ENCODE measurements at regions not wholly inside any gene's neighbourhood (a gene's known extent, or its start where the extent isn't known, plus 50 kb on each side); places are given as distances from the start of the nearest gene placed in this dataset.

- H2AK5ac ChIP-seq (ENCODE audit: low read length) = no peak overlapping the region
- H3K4me1 ChIP-seq (ENCODE audit: control insufficient read depth, low read depth, low read length) = no peaks in the 10 kb centered on the region
- no peak overlapping the region for H2BK5ac ChIP-seq (ENCODE audit: low read length)
- H3K4me2 ChIP-seq (ENCODE audit: low read length) = no peak overlapping the region
- no peaks in the 10 kb centered on the region for H3K36me3 ChIP-seq (ENCODE audit: control insufficient read depth, insufficient read depth, low read length)
- no CpG with 5 or more reads among the region's 2 CpGs for WGBS (ENCODE audit: extremely low coverage, insufficient coverage, low lambda C conversion rate)
- H3K27ac ChIP-seq (ENCODE audit: low read depth, low read length) = no peak overlapping the region
- H2BK15ac ChIP-seq (replicated peaks; ENCODE audit: low read depth) = no peak overlapping the region
- H3K79me2 ChIP-seq (ENCODE audit: control insufficient read depth, insufficient read depth, low read length) = no peaks in the 10 kb centered on the region
- H3K18ac ChIP-seq (ENCODE audit: low read length) = no peak overlapping the region
- H3K79me1 ChIP-seq (ENCODE audit: low read length) = no peaks in the 10 kb centered on the region
- H4K8ac ChIP-seq (ENCODE audit: low read depth, low read length) = no peak overlapping the region
- H3K56ac ChIP-seq (ENCODE audit: low read length) = no peak overlapping the region
- H3K9ac ChIP-seq (ENCODE audit: low read length) = no peak overlapping the region
- H3K4ac ChIP-seq (ENCODE audit: low read depth, low read length) = no peak overlapping the region
- no peak overlapping the region for H4K5ac ChIP-seq (ENCODE audit: low read length)
- H3K23ac ChIP-seq (ENCODE audit: low read length) = no peak overlapping the region
- H3K27me3 ChIP-seq (ENCODE audit: insufficient read depth, low read length, poor library complexity) = no peaks in the 10 kb centered on the region
- no peak overlapping the region for H3K4me3 ChIP-seq (ENCODE audit: low read length)
- no peak overlapping the region for H2BK120ac ChIP-seq (ENCODE audit: low read depth, low read length)
- DNase-seq = no peak
These were observed 226.3 kb downstream of the FGF13 start for GRCh38 chrX:138485224-138485623.

- no peak for DNase-seq
- Histone ChIP-seq H2BK120ac (ENCODE audit: low read depth, low read length) (no peak overlapping the region), H4K8ac (ENCODE audit: low read depth, low read length) (no peak overlapping the region), H3K23ac (ENCODE audit: low read length) (no peak overlapping the region), H4K5ac (ENCODE audit: low read length) (no peak overlapping the region), H3K4me2 (ENCODE audit: low read length) (no peak overlapping the region), H3K27ac (ENCODE audit: low read depth, low read length) (no peak overlapping the region), H3K4me3 (ENCODE audit: low read length) (no peak overlapping the region), H3K18ac (ENCODE audit: low read length) (no peak overlapping the region), H2BK5ac (ENCODE audit: low read length) (no peak overlapping the region), H3K27me3 (ENCODE audit: insufficient read depth, low read length, poor library complexity) (no peaks in the 10 kb centered on the region), H2AK5ac (ENCODE audit: low read length) (no peak overlapping the region), H3K79me1 (ENCODE audit: low read length) (no peaks in the 10 kb centered on the region), H3K9ac (ENCODE audit: low read length) (no peak overlapping the region), H2BK15ac (replicated peaks; ENCODE audit: low read depth) (no peak overlapping the region), H3K36me3 (ENCODE audit: control insufficient read depth, insufficient read depth, low read length) (no peaks in the 10 kb centered on the region), H3K4ac (ENCODE audit: low read depth, low read length) (no peak overlapping the region), H3K79me2 (ENCODE audit: control insufficient read depth, insufficient read depth, low read length) (no peaks in the 10 kb centered on the region), H3K4me1 (ENCODE audit: control insufficient read depth, low read depth, low read length) (no peaks in the 10 kb centered on the region), H3K56ac (ENCODE audit: low read length) (no peak overlapping the region)
- no CpG with 5 or more reads among the region's 1 CpG for WGBS (ENCODE audit: extremely low coverage, insufficient coverage, low lambda C conversion rate)
These were observed 227.1 kb downstream of the FGF13 start for GRCh38 chrX:138484451-138484850.

GRCh38 chrX:138481649-138482048, 229.9 kb downstream of the FGF13 start:
- Histone ChIP-seq H3K18ac (ENCODE audit: low read length) (no peak overlapping the region), H3K4me2 (ENCODE audit: low read length) (no peak overlapping the region), H3K56ac (ENCODE audit: low read length) (no peak overlapping the region), H3K4ac (ENCODE audit: low read depth, low read length) (no peak overlapping the region), H2BK120ac (ENCODE audit: low read depth, low read length) (no peak overlapping the region), H2AK5ac (ENCODE audit: low read length) (no peak overlapping the region), H3K27ac (ENCODE audit: low read depth, low read length) (no peak overlapping the region), H4K8ac (ENCODE audit: low read depth, low read length) (no peak overlapping the region), H3K4me3 (ENCODE audit: low read length) (no peak overlapping the region), H2BK5ac (ENCODE audit: low read length) (no peak overlapping the region), H2BK15ac (replicated peaks; ENCODE audit: low read depth) (no peak overlapping the region), H3K36me3 (ENCODE audit: control insufficient read depth, insufficient read depth, low read length) (no peaks in the 10 kb centered on the region), H3K79me2 (ENCODE audit: control insufficient read depth, insufficient read depth, low read length) (no peaks in the 10 kb centered on the region), H3K4me1 (ENCODE audit: control insufficient read depth, low read depth, low read length) (no peaks in the 10 kb centered on the region), H3K9ac (ENCODE audit: low read length) (no peak overlapping the region), H3K79me1 (ENCODE audit: low read length) (no peaks in the 10 kb centered on the region), H3K23ac (ENCODE audit: low read length) (no peak overlapping the region), H3K27me3 (ENCODE audit: insufficient read depth, low read length, poor library complexity) (no peaks in the 10 kb centered on the region), H4K5ac (ENCODE audit: low read length) (no peak overlapping the region)
- no CpG with 5 or more reads among the region's 3 CpGs for WGBS (ENCODE audit: extremely low coverage, insufficient coverage, low lambda C conversion rate)
- DNase-seq = no peak

DNA sequence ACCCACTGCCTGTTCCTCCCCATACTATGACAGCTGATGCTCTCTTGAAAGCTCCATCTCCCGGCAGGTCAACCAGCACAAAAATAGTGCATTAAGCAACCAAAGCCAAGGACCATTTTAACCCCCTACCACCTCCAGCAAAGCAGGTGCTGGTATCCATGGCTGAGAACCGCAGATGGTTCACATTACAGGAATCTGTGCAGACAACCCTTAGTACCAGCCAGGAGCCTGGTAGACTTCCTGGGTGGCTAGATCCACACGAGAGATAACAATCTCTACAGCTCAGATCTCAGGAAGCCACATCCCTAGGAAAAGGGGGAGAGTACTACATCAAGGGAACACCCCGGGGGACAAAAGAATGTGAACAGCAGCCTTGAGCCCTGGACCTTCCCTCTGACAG, 248.0 kb downstream of the FGF13 start:
- no peak overlapping the region for H4K8ac ChIP-seq (ENCODE audit: low read depth, low read length)
- DNase-seq = peak; percentile 2
- H3K18ac ChIP-seq (ENCODE audit: low read length) = no peak overlapping the region
- WGBS (ENCODE audit: extremely low coverage, insufficient coverage, low lambda C conversion rate) = no CpG with 5 or more reads among the region's 4 CpGs
- H2AK5ac ChIP-seq (ENCODE audit: low read length) = no peak overlapping the region
- H2BK120ac ChIP-seq (ENCODE audit: low read depth, low read length) = no peak overlapping the region
- no peak overlapping the region for H4K5ac ChIP-seq (ENCODE audit: low read length)
- H3K9ac ChIP-seq (ENCODE audit: low read length) = no peak overlapping the region
- no peak overlapping the region for H2BK15ac ChIP-seq (replicated peaks; ENCODE audit: low read depth)
- H3K56ac ChIP-seq (ENCODE audit: low read length) = no peak overlapping the region
- no peaks in the 10 kb centered on the region for H3K27me3 ChIP-seq (ENCODE audit: insufficient read depth, low read length, poor library complexity)
- no peak overlapping the region for H3K27ac ChIP-seq (ENCODE audit: low read depth, low read length)
- no peaks in the 10 kb centered on the region for H3K36me3 ChIP-seq (ENCODE audit: control insufficient read depth, insufficient read depth, low read length)
- H3K4ac ChIP-seq (ENCODE audit: low read depth, low read length) = no peak overlapping the region
- H2BK5ac ChIP-seq (ENCODE audit: low read length) = no peak overlapping the region
- no peaks in the 10 kb centered on the region for H3K79me2 ChIP-seq (ENCODE audit: control insufficient read depth, insufficient read depth, low read length)
- no peak overlapping the region for H3K23ac ChIP-seq (ENCODE audit: low read length)
- H3K4me2 ChIP-seq (ENCODE audit: low read length) = no peak overlapping the region
- no peak overlapping the region for H3K4me3 ChIP-seq (ENCODE audit: low read length)
- no peaks in the 10 kb centered on the region for H3K79me1 ChIP-seq (ENCODE audit: low read length)
- H3K4me1 ChIP-seq (ENCODE audit: control insufficient read depth, low read depth, low read length) = no peaks in the 10 kb centered on the region

Data from mesendoderm (in vitro differentiated cells).